H9 (cell line): ENCODE measurements at regions not wholly inside any gene's neighbourhood (a gene's known extent, or its start where the extent isn't known, plus 50 kb on each side); places are given as distances from the start of the nearest gene placed in this dataset.

Source experiments
- DNase-seq: peaks from one replicate; pipeline ENCODE4 v3.0.0-alpha.2; 2017
- H2AFZ ChIP-seq: one replicate; pipeline ENCODE4 v1.6.1; 2013; ENCODE audit warnings: mild to moderate bottlenecking, low read length, control low read depth, moderate library complexity
- H2AK5ac ChIP-seq: 2 replicates; pipeline ENCODE4 v1.6.1; 2013; ENCODE audit warnings: low read length, control low read depth, mixed read lengths; ENCODE audit not compliant: insufficient read length
- H2BK120ac ChIP-seq: one replicate; pipeline ENCODE4 v1.6.1; 2013; ENCODE audit warnings: low read depth, mild to moderate bottlenecking, low read length, control low read depth, inconsistent platforms; ENCODE audit not compliant: poor library complexity, severe bottlenecking
- H2BK12ac ChIP-seq: 2 replicates; pipeline ENCODE4 v1.6.1; 2013; ENCODE audit warnings: low read length, control low read depth, mixed read lengths, low read depth; ENCODE audit not compliant: insufficient read length
- H2BK15ac ChIP-seq: 2 replicates; pipeline ENCODE4 v1.6.1; 2013; ENCODE audit warnings: low read depth, low read length, control low read depth
- H2BK20ac ChIP-seq: one replicate; pipeline ENCODE4 v1.6.1; 2013; ENCODE audit warnings: low read depth, mild to moderate bottlenecking, low read length, control low read depth, inconsistent platforms; ENCODE audit not compliant: poor library complexity, severe bottlenecking
- H2BK5ac ChIP-seq: 2 replicates; pipeline ENCODE4 v1.6.1; 2013; ENCODE audit warnings: low read length, control low read depth, mixed read lengths; ENCODE audit not compliant: insufficient read length
- H3K14ac ChIP-seq: 2 replicates; pipeline ENCODE4 v1.6.1; 2013; ENCODE audit warnings: low read length, control low read depth; ENCODE audit not compliant: insufficient read depth
- H3K18ac ChIP-seq: 2 replicates; pipeline ENCODE4 v1.6.1; 2013; ENCODE audit warnings: low read depth, mild to moderate bottlenecking, mixed read lengths, low read length, control low read depth; ENCODE audit not compliant: insufficient read length
- H3K23ac ChIP-seq: 2 replicates; pipeline ENCODE4 v1.6.1; 2013; ENCODE audit warnings: low read length, control low read depth, mixed read lengths, low read depth; ENCODE audit not compliant: insufficient read length
- H3K23me2 ChIP-seq: 2 replicates; pipeline ENCODE4 v1.6.1; 2013; ENCODE audit warnings: low read depth, mild to moderate bottlenecking, mixed read lengths, low read length, control low read depth; ENCODE audit not compliant: insufficient read length, poor library complexity, severe bottlenecking
- H3K27ac ChIP-seq: 2 replicates; pipeline ENCODE4 v1.5.1; 2013; ENCODE audit warnings: low read length, control low read depth, mixed read lengths, low read depth; ENCODE audit not compliant: insufficient read length
- H3K27me3 ChIP-seq: 2 replicates; pipeline ENCODE4 v1.6.1; 2013; ENCODE audit warnings: low read length, control low read depth, inconsistent platforms; ENCODE audit not compliant: insufficient read depth
- H3K4ac ChIP-seq: 2 replicates; pipeline ENCODE4 v1.6.1; 2013; ENCODE audit warnings: low read depth, mild to moderate bottlenecking, control low read depth, inconsistent platforms, low read length, moderate library complexity
- H3K4me1 ChIP-seq: 2 replicates; pipeline ENCODE4 v1.6.1; 2013; ENCODE audit warnings: low read length, control low read depth, inconsistent platforms; ENCODE audit not compliant: insufficient read depth
- H3K4me2 ChIP-seq: 2 replicates; pipeline ENCODE4 v1.6.1; 2013; ENCODE audit warnings: low read length, control low read depth, mixed read lengths; ENCODE audit not compliant: insufficient read length, insufficient read depth
- H3K56ac ChIP-seq: 2 replicates; pipeline ENCODE4 v1.6.1; 2013; ENCODE audit warnings: low read depth, mild to moderate bottlenecking, mixed read lengths, low read length, control low read depth; ENCODE audit not compliant: insufficient read length
- H3K79me1 ChIP-seq: 2 replicates; pipeline ENCODE4 v1.6.1; 2013; ENCODE audit warnings: low read depth, mild to moderate bottlenecking, moderate library complexity, low read length, control low read depth, inconsistent platforms; ENCODE audit not compliant: insufficient read depth, poor library complexity, severe bottlenecking
- H3K79me2 ChIP-seq: 2 replicates; pipeline ENCODE4 v1.6.1; 2013; ENCODE audit warnings: low read length, control low read depth, inconsistent platforms; ENCODE audit not compliant: insufficient read depth
- H3K9ac ChIP-seq: 2 replicates; pipeline ENCODE4 v1.6.1; 2013; ENCODE audit warnings: low read length, control low read depth, mixed read lengths; ENCODE audit not compliant: insufficient read length; ENCODE audit errors: extremely low read depth
- H3K9me3 ChIP-seq: one replicate; pipeline ENCODE4 v1.6.1; 2013; ENCODE audit warnings: low read depth, low read length, inconsistent platforms; ENCODE audit not compliant: control insufficient read depth
- H3T11ph ChIP-seq: one replicate; pipeline ENCODE4 v1.6.1; 2013; ENCODE audit warnings: mild to moderate bottlenecking, low read length, control low read depth, inconsistent platforms
- H4K20me1 ChIP-seq: one replicate; pipeline ENCODE4 v1.6.1; 2013; ENCODE audit not compliant: control insufficient read depth, insufficient read length, insufficient read depth
- H4K5ac ChIP-seq: 2 replicates; pipeline ENCODE4 v1.6.1; 2013; ENCODE audit warnings: low read depth, mild to moderate bottlenecking, mixed read lengths, low read length, control low read depth; ENCODE audit not compliant: insufficient read length
- H4K8ac ChIP-seq: replicated peaks from 2 replicates; pipeline ENCODE4 v1.6.1; 2013; ENCODE audit warnings: low read length, control low read depth, mixed read lengths, low read depth; ENCODE audit not compliant: insufficient read length
- H4K91ac ChIP-seq: 2 replicates; pipeline ENCODE4 v1.6.1; 2013; ENCODE audit warnings: low read depth, mild to moderate bottlenecking, moderate library complexity, mixed read lengths, low read length, control low read depth; ENCODE audit not compliant: insufficient read length
- H3K27ac Mint-ChIP-seq, 3 experiments: 2 replicates in 2 of 3; 3 replicates in 1 of 3; pipeline ENCODE4 v1.8.0; 2020 to 2021; ENCODE audit warnings: mixed read lengths in 3 of 3, mild to moderate bottlenecking in 1 of 3, moderate library complexity in 1 of 3
- H3K27me3 Mint-ChIP-seq: 2 replicates; pipeline ENCODE4 v1.8.0; 2021; ENCODE audit warnings: low read depth, mild to moderate bottlenecking, moderate library complexity, mixed read lengths
- H3K36me3 Mint-ChIP-seq, 3 experiments: 2 replicates in 2 of 3; 3 replicates in 1 of 3; pipeline ENCODE4 v1.8.0; 2020 to 2021; ENCODE audit warnings: low read depth in 3 of 3, mixed read lengths in 3 of 3; ENCODE audit not compliant: insufficient read depth in 1 of 3
- H3K4me1 Mint-ChIP-seq, 2 experiments: 2 replicates each; pipeline ENCODE4 v1.8.0; 2020; ENCODE audit warnings: mixed read lengths in 2 of 2
- H3K4me3 Mint-ChIP-seq, 2 experiments: 2 replicates in 1 of 2; 3 replicates in 1 of 2; pipeline ENCODE4 v1.8.0; 2020 to 2021; ENCODE audit warnings: mild to moderate bottlenecking in 2 of 2, mixed read lengths in 2 of 2, moderate library complexity in 1 of 2
- H3K9me3 Mint-ChIP-seq, 2 experiments: 2 replicates in 1 of 2; 3 replicates in 1 of 2; pipeline ENCODE4 v1.8.0; 2020; ENCODE audit warnings: mild to moderate bottlenecking in 2 of 2, mixed read lengths in 2 of 2, moderate library complexity in 1 of 2
- WGBS: extraction: QIAGEN DNeasy Blood & Tissue Kit; methylation state at CpG from one replicate; pipeline ENCODE4 v1.1.7; 2013; ENCODE audit warnings: missing lambda C conversion rate, low lambda C conversion rate, mixed read lengths; ENCODE audit not compliant: insufficient read length; ENCODE audit errors: extremely low coverage; 5-methylcytosine and 5-hydroxymethylcytosine counted together
- TF ChIP-seq, protein P1 (sequence below): fragments of 200-600 bp; sonication (generic); conservative IDR thresholded peaks from 3 replicates; pipeline ENCODE4 v1.8.0; 2021; ENCODE audit warnings: antibody characterized with exemption, mild to moderate bottlenecking

DNA sequence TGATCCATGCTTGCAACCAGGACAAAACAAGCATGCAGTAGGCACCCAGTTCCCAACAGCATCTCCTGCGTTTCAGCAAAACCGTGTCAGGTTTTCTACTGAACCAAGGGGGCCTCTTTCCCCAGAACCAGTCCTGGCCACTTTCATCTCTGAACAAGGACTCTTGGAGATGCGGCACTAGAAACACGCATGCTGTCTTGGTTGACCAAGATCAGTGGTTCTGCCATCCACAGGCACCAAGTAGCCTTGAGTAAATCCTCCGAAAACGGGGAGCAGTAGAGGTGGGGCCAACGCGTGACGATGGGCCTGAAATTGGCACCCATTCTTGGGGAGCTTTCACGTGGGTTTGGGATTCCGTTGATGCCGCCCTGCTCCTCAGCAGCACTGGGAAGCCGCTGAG, 62.5 kb upstream of the AJAP1 start:
- H3T11ph ChIP-seq: no peak overlapping the region
- DNase-seq: no peak
- no peaks in the 10 kb centered on the region for H3K23me2 ChIP-seq
- H3K79me1 ChIP-seq: no peaks in the 10 kb centered on the region
- H3K56ac ChIP-seq: no peak overlapping the region
- Mint-ChIP-seq H3K36me3 (no peaks in the 10 kb centered on the region), H3K9me3 (no peaks in the 10 kb centered on the region), H3K4me3 (no peak overlapping the region), H3K4me1 (peaks cover 2% of the 10 kb centered on the region in 2 experiments; a peak in 1 of 4 replicates), H3K27me3 (peaks cover 2% of the 10 kb centered on the region), H3K27ac (no peak overlapping the region)
- no peak overlapping the region for H2BK120ac ChIP-seq
- no peak overlapping the region for H3K14ac ChIP-seq
- no peak overlapping the region for H3K23ac ChIP-seq
- H2BK12ac ChIP-seq: no peak overlapping the region
- H2BK15ac ChIP-seq: no peak overlapping the region
- no peaks in the 10 kb centered on the region for H3K79me2 ChIP-seq
- no peak overlapping the region for H3K4ac ChIP-seq
- H4K5ac ChIP-seq: no peak overlapping the region
- no peak overlapping the region for H2AFZ ChIP-seq
- H3K27ac ChIP-seq: no peak overlapping the region
- H4K91ac ChIP-seq: no peak overlapping the region
- H3K27me3 ChIP-seq: no peaks in the 10 kb centered on the region
- no peak overlapping the region for H4K8ac ChIP-seq
- no peaks in the 10 kb centered on the region for H4K20me1 ChIP-seq
- H3K18ac ChIP-seq: no peak overlapping the region
- TF ChIP-seq, protein P1, sequence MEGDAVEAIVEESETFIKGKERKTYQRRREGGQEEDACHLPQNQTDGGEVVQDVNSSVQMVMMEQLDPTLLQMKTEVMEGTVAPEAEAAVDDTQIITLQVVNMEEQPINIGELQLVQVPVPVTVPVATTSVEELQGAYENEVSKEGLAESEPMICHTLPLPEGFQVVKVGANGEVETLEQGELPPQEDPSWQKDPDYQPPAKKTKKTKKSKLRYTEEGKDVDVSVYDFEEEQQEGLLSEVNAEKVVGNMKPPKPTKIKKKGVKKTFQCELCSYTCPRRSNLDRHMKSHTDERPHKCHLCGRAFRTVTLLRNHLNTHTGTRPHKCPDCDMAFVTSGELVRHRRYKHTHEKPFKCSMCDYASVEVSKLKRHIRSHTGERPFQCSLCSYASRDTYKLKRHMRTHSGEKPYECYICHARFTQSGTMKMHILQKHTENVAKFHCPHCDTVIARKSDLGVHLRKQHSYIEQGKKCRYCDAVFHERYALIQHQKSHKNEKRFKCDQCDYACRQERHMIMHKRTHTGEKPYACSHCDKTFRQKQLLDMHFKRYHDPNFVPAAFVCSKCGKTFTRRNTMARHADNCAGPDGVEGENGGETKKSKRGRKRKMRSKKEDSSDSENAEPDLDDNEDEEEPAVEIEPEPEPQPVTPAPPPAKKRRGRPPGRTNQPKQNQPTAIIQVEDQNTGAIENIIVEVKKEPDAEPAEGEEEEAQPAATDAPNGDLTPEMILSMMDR: no peak
- H3K4me2 ChIP-seq: no peak overlapping the region
- WGBS: no CpG with 5 or more reads among the region's 13 CpGs
- no peak overlapping the region for H3K9ac ChIP-seq
- no peak overlapping the region for H2BK20ac ChIP-seq
- no peaks in the 10 kb centered on the region for H3K9me3 ChIP-seq
- no peaks in the 10 kb centered on the region for H3K4me1 ChIP-seq
- no peak overlapping the region for H2AK5ac ChIP-seq
- H2BK5ac ChIP-seq: no peak overlapping the region
